GM23248 (cell line): ENCODE measurements at regions not wholly inside any gene's neighbourhood (a gene's known extent, or its start where the extent isn't known, plus 50 kb on each side); places are given as distances from the start of the nearest gene placed in this dataset.

Source experiments
- DNase-seq: peaks from one replicate; pipeline ENCODE4 v3.0.0-alpha.2; 2015
- H2AFZ ChIP-seq: fragments of 200-600 bp; sonication (generic); 2 replicates; pipeline ENCODE4 v1.6.1; 2016; ENCODE audit warnings: antibody characterized with exemption
- H3F3A ChIP-seq: fragments of 200-600 bp; sonication (generic); 2 replicates; pipeline ENCODE4 v1.6.1; 2016; ENCODE audit warnings: mild to moderate bottlenecking, antibody characterized with exemption, mixed run types; ENCODE audit not compliant: insufficient read depth
- H3K27ac ChIP-seq: fragments of 200-600 bp; sonication (generic); 2 replicates; pipeline ENCODE4 v1.5.1; 2016; ENCODE audit warnings: mild to moderate bottlenecking
- H3K27me3 ChIP-seq: fragments of 200-600 bp; sonication (generic); replicated peaks from 2 replicates; pipeline ENCODE4 v1.6.1; 2016; ENCODE audit warnings: mild to moderate bottlenecking; ENCODE audit not compliant: insufficient read depth
- H3K36me3 ChIP-seq: fragments of 200-600 bp; sonication (generic); 2 replicates; pipeline ENCODE4 v1.6.1; 2016; ENCODE audit warnings: low read depth, mild to moderate bottlenecking
- H3K4me1 ChIP-seq: fragments of 200-600 bp; sonication (generic); 2 replicates; pipeline ENCODE4 v1.6.1; 2016; ENCODE audit warnings: mild to moderate bottlenecking; ENCODE audit not compliant: insufficient read depth
- H3K4me2 ChIP-seq: fragments of 200-600 bp; sonication (generic); one replicate; pipeline ENCODE4 v1.6.1; 2016; ENCODE audit warnings: mild to moderate bottlenecking; ENCODE audit not compliant: unreplicated experiment
- H3K4me3 ChIP-seq: fragments of 200-600 bp; sonication (generic); 2 replicates; pipeline ENCODE4 v1.5.1; 2016; ENCODE audit warnings: mild to moderate bottlenecking
- H3K79me2 ChIP-seq: fragments of 200-600 bp; sonication (generic); 2 replicates; pipeline ENCODE4 v1.6.1; 2016; ENCODE audit warnings: mild to moderate bottlenecking; ENCODE audit not compliant: insufficient read depth
- H3K9ac ChIP-seq: fragments of 200-600 bp; sonication (generic); 2 replicates; pipeline ENCODE4 v1.6.1; 2016; ENCODE audit warnings: mild to moderate bottlenecking
- H3K9me2 ChIP-seq: fragments of 200-600 bp; sonication (generic); 2 replicates; pipeline ENCODE4 v1.6.1; 2016; ENCODE audit warnings: mixed run types, mild to moderate bottlenecking, moderate library complexity; ENCODE audit not compliant: insufficient read depth
- H3K9me3 ChIP-seq: fragments of 200-600 bp; sonication (generic); one replicate; pipeline ENCODE4 v1.6.1; 2017; ENCODE audit warnings: low read depth
- H4K20me1 ChIP-seq: fragments of 200-600 bp; sonication (generic); 2 replicates; pipeline ENCODE4 v1.6.0; 2016; ENCODE audit not compliant: insufficient read depth
- EZH2 ChIP-seq: fragments of 200-600 bp; sonication (generic); IDR thresholded peaks from 2 replicates; pipeline ENCODE4 v1.6.1; 2018; ENCODE audit warnings: antibody characterized with exemption, mild to moderate bottlenecking; ENCODE audit not compliant: insufficient read depth, poor library complexity, severe bottlenecking
- EZH2phosphoT487 ChIP-seq: fragments of 200-600 bp; sonication (generic); IDR thresholded peaks from 2 replicates; pipeline ENCODE4 v1.6.1; 2018; ENCODE audit warnings: antibody characterized with exemption, moderate library complexity, mild to moderate bottlenecking, low read depth; ENCODE audit not compliant: insufficient read depth
- WGBS, 2 experiments: methylation state at CpG; one replicate each; pipeline ENCODE4 v1.1.6; 2015 to 2017; ENCODE audit warnings: low lambda C conversion rate in 2 of 2, low coverage in 1 of 2; ENCODE audit errors: missing lambda C conversion rate in 2 of 2; 5-methylcytosine and 5-hydroxymethylcytosine counted together
- in situ Hi-C: fragments of 300-500 bp; cut with MboI; formaldehyde crosslinking; loops from 2 replicates; pipeline ENCODE4 v1.15.0; 2020

GRCh38 chr17:52709724-52710123 is 551.2 kb upstream of the CA10 start:
- Histone ChIP-seq H3K4me2 (no peak overlapping the region), H3K9me3 (no peaks in the 10 kb centered on the region), H2AFZ (no peak overlapping the region), H3F3A (no peaks in the 10 kb centered on the region), H3K4me3 (no peak overlapping the region), H4K20me1 (no peaks in the 10 kb centered on the region), H3K27me3 (no peaks in the 10 kb centered on the region), H3K4me1 (no peaks in the 10 kb centered on the region), H3K9me2 (no peaks in the 10 kb centered on the region), H3K27ac (no peak overlapping the region), H3K79me2 (no peaks in the 10 kb centered on the region), H3K9ac (no peak overlapping the region), H3K36me3 (no peaks in the 10 kb centered on the region)
- TF ChIP-seq EZH2: no peak
- no peak for TF ChIP-seq EZH2phosphoT487
- 19 to 23% methylated on average over 3 of the region's 3 CpGs for WGBS, 2 experiments
- no peak for DNase-seq
- in situ Hi-C loops: no loop called here

DNA sequence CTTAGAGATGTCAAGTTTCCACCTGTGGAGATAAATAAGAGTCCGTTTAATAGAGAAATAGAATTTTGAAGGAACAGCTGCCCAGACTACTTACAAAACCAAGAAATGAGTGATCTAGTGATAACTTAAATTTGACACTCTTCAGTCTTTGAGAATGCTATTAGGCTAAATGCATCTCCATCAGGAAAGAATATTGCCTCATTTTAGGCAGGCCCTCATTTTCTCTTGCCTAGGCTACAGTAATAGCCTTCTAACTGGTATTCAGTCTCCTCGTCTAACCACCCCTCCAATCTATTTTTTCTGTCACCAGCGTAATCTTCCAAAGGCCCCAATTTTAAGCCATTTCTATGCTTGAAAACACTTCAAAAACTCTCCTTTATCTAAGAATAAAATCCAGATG is 537.8 kb upstream of the CA10 start:
- 27 to 31% methylated on average over 3 of the region's 3 CpGs for WGBS, 2 experiments
- TF ChIP-seq EZH2: no peak
- no peak for TF ChIP-seq EZH2phosphoT487
- H3K27ac ChIP-seq: no peak overlapping the region
- no peaks in the 10 kb centered on the region for H3F3A ChIP-seq
- in situ Hi-C loops: no loop called here
- H2AFZ ChIP-seq: no peak overlapping the region
- no peak overlapping the region for H3K4me3 ChIP-seq
- no peak overlapping the region for H3K4me2 ChIP-seq
- no peaks in the 10 kb centered on the region for H3K9me2 ChIP-seq
- no peaks in the 10 kb centered on the region for H3K79me2 ChIP-seq
- no peaks in the 10 kb centered on the region for H3K27me3 ChIP-seq
- H3K9me3 ChIP-seq: no peaks in the 10 kb centered on the region
- H3K4me1 ChIP-seq: no peaks in the 10 kb centered on the region
- no peaks in the 10 kb centered on the region for H3K36me3 ChIP-seq
- no peak for DNase-seq
- no peaks in the 10 kb centered on the region for H4K20me1 ChIP-seq
- H3K9ac ChIP-seq: no peak overlapping the region

- H3K4me2 ChIP-seq: no peak overlapping the region
- DNase-seq: no peak
- in situ Hi-C loops: no loop called here
- no peaks in the 10 kb centered on the region for H3K9me3 ChIP-seq
- no peaks in the 10 kb centered on the region for H4K20me1 ChIP-seq
- H3K36me3 ChIP-seq: no peaks in the 10 kb centered on the region
- H2AFZ ChIP-seq: no peak overlapping the region
- no peak overlapping the region for H3K27ac ChIP-seq
- no peaks in the 10 kb centered on the region for H3K79me2 ChIP-seq
- H3K27me3 ChIP-seq: no peaks in the 10 kb centered on the region
- TF ChIP-seq EZH2phosphoT487: no peak
- TF ChIP-seq EZH2: no peak
- H3F3A ChIP-seq: no peaks in the 10 kb centered on the region
- H3K4me3 ChIP-seq: no peak overlapping the region
- H3K9me2 ChIP-seq: no peaks in the 10 kb centered on the region
- no peaks in the 10 kb centered on the region for H3K4me1 ChIP-seq
- H3K9ac ChIP-seq: no peak overlapping the region
Observed at GRCh38 chr17:52686140-52686539, 527.6 kb upstream of the CA10 start.

DNA sequence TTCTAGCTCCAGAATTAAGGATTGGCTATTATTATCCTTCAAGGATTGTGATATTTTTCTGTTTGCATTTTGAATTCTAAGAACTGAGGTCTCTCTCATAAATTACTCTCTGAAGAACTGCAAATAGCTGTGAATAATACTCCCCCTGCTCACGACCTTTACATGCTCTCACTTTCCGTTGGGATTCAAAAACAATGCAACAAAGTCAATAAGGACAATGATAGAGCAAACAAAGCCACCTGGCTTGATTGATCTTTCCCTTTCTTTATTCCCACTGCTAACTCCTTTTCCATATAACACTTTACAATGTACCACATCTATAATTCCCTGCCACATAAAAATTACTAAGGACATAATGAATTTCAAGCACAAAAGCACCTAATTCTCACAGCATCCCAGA is 523.0 kb upstream of the CA10 start:
- Histone ChIP-seq H2AFZ (no peak overlapping the region), H3K4me3 (no peak overlapping the region), H4K20me1 (no peaks in the 10 kb centered on the region), H3K4me1 (no peaks in the 10 kb centered on the region), H3K27ac (no peak overlapping the region), H3F3A (no peaks in the 10 kb centered on the region), H3K36me3 (no peaks in the 10 kb centered on the region), H3K27me3 (no peaks in the 10 kb centered on the region), H3K9me2 (no peaks in the 10 kb centered on the region), H3K9ac (no peak overlapping the region), H3K79me2 (no peaks in the 10 kb centered on the region), H3K9me3 (no peaks in the 10 kb centered on the region), H3K4me2 (no peak overlapping the region)
- TF ChIP-seq EZH2phosphoT487: no peak
- TF ChIP-seq EZH2: no peak
- WGBS, 2 experiments: 3 to 13% methylated on average over 2 of the region's 2 CpGs
- in situ Hi-C loops: no loop called here
- DNase-seq: no peak

DNA sequence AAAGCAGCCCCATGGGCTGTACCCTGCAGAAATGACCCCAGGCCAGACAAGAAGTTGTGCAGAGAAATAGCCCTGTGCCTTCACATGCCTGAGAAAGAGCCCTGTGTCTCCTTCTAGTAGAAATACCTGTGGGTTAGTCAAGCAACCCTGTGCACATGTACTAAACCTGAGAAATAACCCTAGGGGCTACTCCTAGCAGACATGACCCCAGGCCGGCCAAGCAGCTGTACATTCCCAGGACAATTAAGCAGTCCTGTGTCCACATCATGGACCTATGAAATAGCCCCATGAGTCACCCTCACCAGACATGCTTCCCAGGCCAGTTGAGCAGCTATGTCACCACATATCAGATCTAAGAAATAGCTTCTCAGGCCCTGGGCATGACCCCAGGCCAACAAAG is 519.7 kb upstream of the CA10 start:
- no peaks in the 10 kb centered on the region for H3K36me3 ChIP-seq
- no peaks in the 10 kb centered on the region for H3K9me3 ChIP-seq
- no peak overlapping the region for H2AFZ ChIP-seq
- no peaks in the 10 kb centered on the region for H3F3A ChIP-seq
- 42% methylated on average over 1 of the region's 1 CpG for WGBS, 2 experiments
- H3K9me2 ChIP-seq: no peaks in the 10 kb centered on the region
- no peak for DNase-seq
- no peak overlapping the region for H3K4me2 ChIP-seq
- H3K27ac ChIP-seq: no peak overlapping the region
- TF ChIP-seq EZH2phosphoT487: no peak
- no peak for TF ChIP-seq EZH2
- H3K27me3 ChIP-seq: no peaks in the 10 kb centered on the region
- H3K79me2 ChIP-seq: no peaks in the 10 kb centered on the region
- no peak overlapping the region for H3K4me3 ChIP-seq
- no peaks in the 10 kb centered on the region for H3K4me1 ChIP-seq
- H3K9ac ChIP-seq: no peak overlapping the region
- H4K20me1 ChIP-seq: no peaks in the 10 kb centered on the region
- in situ Hi-C loops: no loop called here
